NCI-H1092 (cell line): ENCODE measurements at regions not wholly inside any gene's neighbourhood (a gene's known extent, or its start where the extent isn't known, plus 50 kb on each side); places are given as distances from the start of the nearest gene placed in this dataset.
A peak's percentile ranks its signal among the peaks of the same experiment; 100 is the strongest.

Experiments
- DNase-seq: peaks from one replicate; lab custom pipeline; 2025; lab: John Stamatoyannopoulos, UW

GRCh38 chr14:97945631-97946030 is 1148.4 kb downstream of the VRK1 start:
- no peak for DNase-seq

DNA sequence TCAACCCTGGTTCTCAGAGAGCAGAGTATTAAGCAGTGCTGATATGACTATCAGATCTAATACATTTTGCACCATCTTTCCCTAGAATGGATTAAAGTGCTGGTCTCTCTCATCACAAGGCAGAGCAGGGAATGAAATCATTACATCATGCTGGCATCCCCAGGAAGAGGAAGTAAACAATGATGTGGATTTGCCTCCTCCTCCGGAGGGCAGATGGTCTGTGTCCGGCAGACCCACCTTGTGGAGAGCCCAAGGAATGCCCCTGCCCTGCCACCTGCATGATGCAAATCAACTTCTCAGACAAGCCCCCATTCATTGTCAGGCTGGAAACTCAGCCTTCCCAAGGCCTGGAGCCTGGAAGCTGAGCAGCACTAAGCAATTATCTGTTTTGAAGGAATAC is 1149.1 kb downstream of the VRK1 start:
- DNase-seq, result no peak

GRCh38 chr14:97946641-97947040 is 1149.5 kb downstream of the VRK1 start:
- DNase-seq, result no peak

DNA sequence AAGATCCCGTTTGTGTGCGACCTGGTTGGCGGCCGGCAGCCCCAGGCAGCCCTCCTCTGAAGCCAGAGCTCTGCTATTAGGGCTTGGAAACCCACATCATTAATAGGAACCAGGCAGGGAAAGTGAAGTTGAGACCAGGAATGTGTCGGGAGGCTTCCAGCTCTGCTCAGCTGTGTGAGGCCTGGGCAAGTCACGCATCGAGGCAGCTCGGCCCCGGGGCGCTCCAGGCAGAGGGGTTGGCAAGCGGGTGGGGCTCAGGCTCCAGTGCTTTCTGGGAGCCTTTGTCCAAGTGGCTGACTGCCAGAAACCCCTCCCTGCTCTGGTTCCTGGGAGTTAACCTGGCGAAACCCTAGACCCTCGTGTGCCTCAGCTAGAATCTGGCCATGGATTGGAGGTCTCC is 1151.7 kb downstream of the VRK1 start:
- no peak for DNase-seq

- DNase-seq, result no peak
Observed at GRCh38 chr14:97956581-97957340, 1159.6 kb downstream of the VRK1 start.

DNA sequence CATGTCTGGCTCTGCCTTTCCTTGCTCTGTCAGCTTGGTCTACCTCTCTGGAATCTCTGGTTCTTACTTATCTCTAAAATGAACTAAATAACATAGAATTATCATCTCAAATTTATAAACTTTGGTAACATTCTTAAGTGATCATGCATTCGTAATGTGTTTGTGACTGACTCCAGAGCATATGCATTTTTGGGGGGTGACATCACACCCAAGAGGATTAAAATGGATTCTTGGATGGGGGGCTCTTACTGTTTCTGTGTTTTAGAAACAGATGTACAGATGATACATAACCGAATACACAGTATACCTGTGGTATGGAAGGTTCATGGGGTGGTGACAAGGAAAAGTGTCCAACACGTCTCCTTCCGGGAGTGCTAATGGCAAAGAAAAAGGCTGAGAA is 1162.1 kb downstream of the VRK1 start:
- no peak for DNase-seq

GRCh38 chr14:97960436-97960835 is 1163.3 kb downstream of the VRK1 start:
- no peak for DNase-seq

GRCh38 chr14:97970222-97970621 is 1173.0 kb downstream of the VRK1 start:
- no peak for DNase-seq

- DNase-seq, result no peak
Observed at GRCh38 chr14:97975216-97975615, 1178.0 kb downstream of the VRK1 start.

DNA sequence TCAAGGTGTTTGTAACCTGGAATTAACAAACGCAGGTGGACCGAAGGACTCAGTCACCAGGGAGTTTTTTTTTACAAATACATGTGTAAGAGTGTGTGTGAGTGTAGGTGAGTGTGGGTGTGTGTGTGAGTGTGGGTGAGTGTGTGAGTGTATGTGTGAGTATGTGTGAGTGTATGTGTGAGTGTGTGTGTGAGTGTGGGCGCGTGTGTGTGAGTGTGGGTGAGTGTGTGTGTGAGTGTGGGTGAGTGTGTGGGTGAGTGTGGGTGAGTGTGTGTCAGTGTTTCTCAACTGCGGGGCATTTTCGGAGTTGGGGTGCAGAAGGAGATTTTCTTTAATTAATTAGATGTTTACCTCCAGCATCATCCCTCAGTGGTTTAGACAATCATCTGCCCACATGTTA is 1178.8 kb downstream of the VRK1 start:
- DNase-seq, result no peak

- DNase-seq, result no peak
Observed at GRCh38 chr14:97976861-97977260, 1179.7 kb downstream of the VRK1 start.

DNA sequence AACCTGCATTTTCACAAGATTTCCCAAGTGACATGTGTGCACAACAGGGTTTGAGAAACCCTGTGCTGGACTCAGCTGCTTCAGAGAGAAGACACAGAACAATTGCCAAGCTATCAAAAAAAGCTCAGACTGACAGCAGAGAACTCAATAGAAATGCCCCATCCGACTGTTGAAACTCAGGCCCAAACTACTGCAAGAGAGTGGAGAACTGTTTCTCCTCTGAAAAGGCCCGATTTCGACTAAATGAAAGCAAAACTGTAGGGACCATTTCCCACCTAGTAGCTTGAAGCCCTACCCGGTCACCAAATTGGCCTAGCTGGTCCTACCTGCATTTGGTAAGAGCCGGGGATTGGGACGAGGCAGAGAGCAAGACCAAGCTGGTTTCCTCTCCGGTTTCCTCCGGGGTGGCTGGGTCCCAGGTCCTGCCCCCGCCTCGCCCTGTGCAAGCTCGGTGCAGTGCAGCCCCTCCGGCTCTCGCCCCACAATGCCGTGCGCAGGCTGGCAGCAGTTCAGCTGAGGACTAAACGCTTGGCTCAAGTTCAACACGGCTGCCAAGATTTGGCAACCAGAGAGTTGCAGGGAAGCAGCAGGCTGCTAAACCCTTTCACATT is 1180.6 kb downstream of the VRK1 start:
- DNase-seq, result peak; percentile 94

DNA sequence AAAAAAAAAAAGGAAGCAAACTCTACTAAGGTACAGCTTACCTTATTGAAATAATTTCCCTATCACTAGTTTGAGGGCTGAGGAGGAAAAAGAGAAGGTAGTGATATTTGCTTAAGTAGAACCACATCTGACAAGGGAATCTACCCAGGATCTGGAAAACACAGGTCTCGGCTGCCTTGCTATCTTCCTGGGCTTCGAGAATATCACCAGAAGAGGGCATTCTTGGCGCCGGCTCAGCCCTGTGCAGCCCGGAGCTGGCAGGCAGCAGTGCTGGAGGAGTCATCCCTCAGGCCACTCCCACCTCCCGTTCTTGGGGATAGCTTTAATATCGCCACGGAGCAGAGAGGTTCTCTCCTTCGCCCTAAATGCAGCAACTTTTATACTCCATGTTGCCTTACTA is 1181.2 kb downstream of the VRK1 start:
- peak; percentile 76 for DNase-seq

- no peak for DNase-seq
Observed at GRCh38 chr14:97993508-97994019, 1196.4 kb downstream of the VRK1 start.

- DNase-seq, result no peak
Observed at GRCh38 chr14:97994020-97994531, 1196.9 kb downstream of the VRK1 start.

GRCh38 chr14:97995038-97995437 is 1197.9 kb downstream of the VRK1 start:
- DNase-seq, result no peak

DNA sequence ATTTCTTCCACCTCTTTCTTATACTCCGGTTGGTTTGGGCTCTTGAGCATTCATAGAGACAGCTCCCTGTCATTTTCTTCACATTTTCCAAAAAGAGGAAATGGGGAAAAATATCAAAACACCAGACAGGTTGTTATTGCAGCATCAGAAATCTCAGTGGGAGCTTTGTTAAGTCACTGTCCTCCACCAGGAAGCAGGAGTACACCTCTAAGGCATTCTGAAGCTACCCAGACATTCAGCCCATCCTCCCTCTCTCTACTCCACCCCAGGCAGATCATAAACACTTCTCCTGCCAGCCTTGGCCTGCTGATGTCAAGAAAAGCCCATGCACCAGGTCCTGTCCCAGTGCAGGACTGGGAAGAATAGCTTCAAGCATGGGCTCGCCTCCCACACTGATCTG is 1198.3 kb downstream of the VRK1 start:
- DNase-seq, result no peak

GRCh38 chr14:98006008-98006407 is 1208.8 kb downstream of the VRK1 start:
- no peak for DNase-seq

DNA sequence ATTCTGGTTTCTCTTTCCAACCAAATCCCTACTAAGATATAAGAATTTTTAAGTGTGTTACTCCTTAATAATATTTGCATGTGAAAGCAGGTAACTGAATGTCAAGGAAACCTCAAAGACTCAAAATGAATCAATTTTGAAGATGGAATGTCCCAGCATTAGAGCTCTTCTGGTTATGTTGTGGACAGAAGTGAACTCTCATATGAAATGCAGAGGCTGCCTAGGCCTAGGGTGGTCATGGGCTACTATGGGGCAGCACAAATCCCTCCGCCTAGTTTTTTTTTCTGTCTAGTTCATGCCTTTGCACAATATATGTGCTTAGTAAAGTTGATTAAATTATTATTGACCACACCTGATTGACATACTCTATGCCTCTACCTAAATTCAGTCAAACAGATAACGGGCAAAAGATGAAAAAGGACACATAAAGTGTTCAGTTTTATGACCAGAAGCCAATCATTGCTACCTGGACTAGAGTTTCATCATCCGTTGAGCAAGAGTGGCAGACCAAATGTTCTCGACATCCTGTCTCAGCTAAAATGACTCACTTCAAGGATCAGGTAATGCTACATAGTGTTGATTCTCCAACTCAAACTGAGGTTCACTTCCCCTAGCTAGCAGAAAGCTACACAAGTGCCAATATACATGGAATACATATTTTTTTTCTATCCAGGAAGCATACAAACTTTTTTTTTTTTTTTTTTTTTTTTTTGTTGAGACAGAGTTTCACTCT is 1211.4 kb downstream of the VRK1 start:
- no peak for DNase-seq

DNA sequence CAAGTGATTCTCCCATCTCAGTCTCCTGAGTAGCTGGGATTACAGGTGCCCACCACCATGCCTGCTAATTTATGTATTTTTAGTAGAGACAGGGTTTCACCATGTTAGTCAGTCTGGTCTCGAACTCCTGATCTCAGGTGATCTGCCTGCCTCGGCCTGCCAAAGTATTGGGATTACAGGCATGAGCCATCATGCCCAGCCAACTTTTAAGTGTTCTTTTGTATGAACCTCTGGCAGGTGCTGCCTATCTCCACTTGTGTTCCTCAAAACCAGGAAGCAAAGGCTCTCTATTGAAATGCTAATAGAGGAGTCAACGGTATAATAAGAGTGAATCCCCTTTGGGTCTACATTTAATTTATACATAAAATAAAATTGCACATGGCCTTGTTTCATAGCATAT is 1212.0 kb downstream of the VRK1 start:
- peak; percentile 29 for DNase-seq

DNA sequence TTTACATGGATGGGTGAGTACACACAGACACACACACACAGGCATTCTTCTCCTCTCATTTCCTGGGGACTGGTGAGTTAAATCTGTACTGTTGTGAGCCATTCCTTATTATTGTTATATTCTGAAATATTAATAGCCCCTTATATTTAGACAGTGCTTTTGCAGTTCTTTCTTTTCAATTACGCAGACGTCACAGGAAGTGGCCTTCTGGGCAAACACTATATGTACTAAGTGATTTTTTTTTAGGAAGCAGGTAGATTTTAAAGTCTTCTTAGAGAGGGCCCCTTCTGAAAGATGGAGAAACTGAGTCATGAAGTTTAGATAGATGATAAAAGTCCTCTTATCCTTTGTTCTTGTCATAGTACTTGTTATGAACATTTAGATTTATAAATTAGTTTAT is 1213.6 kb downstream of the VRK1 start:
- no peak for DNase-seq

DNA sequence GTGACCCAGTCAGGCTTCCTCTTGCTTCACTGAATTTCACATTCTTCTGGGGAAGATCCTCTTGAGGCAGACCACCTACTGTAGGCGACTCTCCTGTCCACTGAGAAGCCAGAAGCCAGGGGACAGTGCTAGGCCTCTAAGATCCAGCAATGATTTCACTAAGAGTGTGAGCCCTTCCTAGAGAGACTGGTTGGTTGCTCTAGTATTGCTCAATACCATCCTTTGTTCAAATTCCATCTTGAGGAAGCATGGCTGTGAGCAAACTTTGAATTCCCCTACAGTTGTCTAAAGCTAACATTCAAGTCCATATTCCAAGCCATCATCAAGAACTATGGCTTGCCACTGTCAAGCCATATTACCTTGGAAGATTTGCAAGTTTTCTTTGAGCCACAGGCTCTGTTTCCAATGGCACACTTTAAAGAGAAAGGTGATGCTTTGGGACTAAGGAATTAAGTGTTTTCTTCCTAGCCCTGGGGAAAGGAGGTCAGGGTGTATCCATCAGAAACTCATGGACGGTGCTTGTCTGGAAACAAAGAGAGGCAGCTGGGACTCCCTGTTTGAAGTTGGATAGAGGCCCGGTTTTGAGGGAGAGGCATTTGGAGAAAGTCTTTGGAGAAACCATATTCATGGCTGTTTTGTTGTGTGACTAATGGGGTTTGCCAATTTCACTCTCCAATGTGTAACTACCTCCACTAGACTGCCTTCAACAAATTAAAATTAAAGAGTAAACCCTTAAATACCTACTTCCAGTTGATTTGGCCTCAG is 1217.9 kb downstream of the VRK1 start:
- DNase-seq, result no peak
